ENCODE measurements at regions not wholly inside any gene's neighbourhood (a gene's known extent, or its start where the extent isn't known, plus 50 kb on each side); places are given as distances from the start of the nearest gene placed in this dataset.

GRCh38 chr6:165814679-165815078 lies 151.6 kb upstream of the PDE10A start:
- Histone ChIP-seq H3K27ac (no peak overlapping the region), H3K4me3 (no peak overlapping the region)

GRCh38 chr6:165811512-165811911 lies 148.5 kb upstream of the PDE10A start:
- H3K27ac ChIP-seq = no peak overlapping the region
- no peak overlapping the region for H3K4me3 ChIP-seq

- no peak overlapping the region for H3K4me3 ChIP-seq
- H3K27ac ChIP-seq = no peak overlapping the region
These were observed 145.0 kb upstream of the PDE10A start for GRCh38 chr6:165808021-165808420.

GRCh38 chr6:165807249-165807960 lies 144.4 kb upstream of the PDE10A start:
- Histone ChIP-seq H3K4me3 (no peak overlapping the region), H3K27ac (no peak overlapping the region)

GRCh38 chr6:165806126-165806810 lies 143.2 kb upstream of the PDE10A start:
- H3K4me3 ChIP-seq = no peak overlapping the region
- no peak overlapping the region for H3K27ac ChIP-seq

- H3K4me3 ChIP-seq = no peak overlapping the region
- no peak overlapping the region for H3K27ac ChIP-seq
These were observed 142.6 kb upstream of the PDE10A start for GRCh38 chr6:165805636-165806035.

- Histone ChIP-seq H3K27ac (no peak overlapping the region), H3K4me3 (peak overlapping the region in 3 of 7 experiments; percentile 2 to 25 (median 19))
These were observed 142.1 kb upstream of the PDE10A start for GRCh38 chr6:165805067-165805555.

GRCh38 chr6:165804331-165805066 lies 141.5 kb upstream of the PDE10A start:
- peak overlapping the region in 3 of 7 experiments; percentile 2 to 25 (median 19) for H3K4me3 ChIP-seq
- H3K27ac ChIP-seq = no peak overlapping the region

- H3K27ac ChIP-seq = no peak overlapping the region
- no peak overlapping the region for H3K4me3 ChIP-seq
These were observed 137.3 kb upstream of the PDE10A start for GRCh38 chr6:165800337-165800736.

- Histone ChIP-seq H3K27ac (no peak overlapping the region), H3K4me3 (no peak overlapping the region)
These were observed 136.5 kb upstream of the PDE10A start for GRCh38 chr6:165799391-165800153.

- H3K27ac ChIP-seq = no peak overlapping the region
These were observed 135.9 kb upstream of the PDE10A start for GRCh38 chr6:165798991-165799390.

GRCh38 chr6:165794179-165794601 lies 131.1 kb upstream of the PDE10A start:
- Histone ChIP-seq H3K27ac (no peak overlapping the region), H3K4me3 (no peak overlapping the region)

More at GRCh38 chr6:165798991-165799390, 135.9 kb upstream of the PDE10A start:
- no peak overlapping the region for H3K4me3 ChIP-seq

GRCh38 chr6:165793287-165793825 lies 130.3 kb upstream of the PDE10A start:
- no peak overlapping the region for H3K4me3 ChIP-seq
- H3K27ac ChIP-seq = no peak overlapping the region

GRCh38 chr6:165791876-165792437 lies 128.9 kb upstream of the PDE10A start:
- Histone ChIP-seq H3K27ac (no peak overlapping the region), H3K4me3 (no peak overlapping the region)

- Histone ChIP-seq H3K4me3 (no peak overlapping the region), H3K27ac (no peak overlapping the region)
These were observed 128.3 kb upstream of the PDE10A start for GRCh38 chr6:165791306-165791705.

- Histone ChIP-seq H3K4me3 (no peak overlapping the region), H3K27ac (no peak overlapping the region)
These were observed 119.8 kb upstream of the PDE10A start for GRCh38 chr6:165782812-165783211.

- Histone ChIP-seq H3K27ac (no peak overlapping the region), H3K4me3 (no peak overlapping the region)
These were observed 119.1 kb upstream of the PDE10A start for GRCh38 chr6:165782134-165782533.

GRCh38 chr6:165777680-165778079 lies 114.6 kb upstream of the PDE10A start:
- Histone ChIP-seq H3K27ac (no peak overlapping the region), H3K4me3 (no peak overlapping the region)

- Histone ChIP-seq H3K4me3 (no peak overlapping the region), H3K27ac (no peak overlapping the region)
These were observed 113.7 kb upstream of the PDE10A start for GRCh38 chr6:165776691-165777090.
